ENCODE measurements at regions not wholly inside any gene's neighbourhood (a gene's known extent, or its start where the extent isn't known, plus 50 kb on each side); places are given as distances from the start of the nearest gene placed in this dataset.

DNA sequence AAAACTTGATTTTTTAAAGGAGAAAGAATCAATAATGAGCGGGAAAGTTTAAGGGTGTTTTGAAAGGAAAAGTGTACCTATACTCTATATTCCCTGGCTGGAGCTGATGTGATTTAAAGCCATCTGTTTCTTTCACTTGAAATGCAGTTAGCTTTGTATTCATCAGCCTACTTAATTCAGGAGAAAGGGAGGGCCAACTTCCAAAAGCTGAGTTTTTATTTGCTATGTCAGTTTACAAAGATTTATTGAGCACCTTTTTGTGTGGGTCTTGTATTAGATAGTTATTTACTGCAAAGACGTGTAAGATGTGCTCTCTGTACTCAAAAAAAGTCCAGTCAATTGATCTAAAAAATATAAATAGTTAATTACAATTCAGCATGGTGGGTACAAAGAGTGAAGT is 176.2 kb upstream of the GOLIM4 start:
- no peak overlapping the region for H3K27ac ChIP-seq (ENCODE audit: low read depth in 1 of 2, low read length in 1 of 2)
- ATAC-seq (ENCODE audit: insufficient read depth, low FRiP score) (no peak), DNase-seq (no peak)
- no peaks in the 10 kb centered on the region for H3K36me3 ChIP-seq (ENCODE audit: control insufficient read depth in 4 of 4, insufficient read depth in 4 of 4, low read length in 4 of 4)
- 90 to 92% methylated on average over 2 of the region's 2 CpGs for WGBS, 2 donors
- TF ChIP-seq, protein P1, sequence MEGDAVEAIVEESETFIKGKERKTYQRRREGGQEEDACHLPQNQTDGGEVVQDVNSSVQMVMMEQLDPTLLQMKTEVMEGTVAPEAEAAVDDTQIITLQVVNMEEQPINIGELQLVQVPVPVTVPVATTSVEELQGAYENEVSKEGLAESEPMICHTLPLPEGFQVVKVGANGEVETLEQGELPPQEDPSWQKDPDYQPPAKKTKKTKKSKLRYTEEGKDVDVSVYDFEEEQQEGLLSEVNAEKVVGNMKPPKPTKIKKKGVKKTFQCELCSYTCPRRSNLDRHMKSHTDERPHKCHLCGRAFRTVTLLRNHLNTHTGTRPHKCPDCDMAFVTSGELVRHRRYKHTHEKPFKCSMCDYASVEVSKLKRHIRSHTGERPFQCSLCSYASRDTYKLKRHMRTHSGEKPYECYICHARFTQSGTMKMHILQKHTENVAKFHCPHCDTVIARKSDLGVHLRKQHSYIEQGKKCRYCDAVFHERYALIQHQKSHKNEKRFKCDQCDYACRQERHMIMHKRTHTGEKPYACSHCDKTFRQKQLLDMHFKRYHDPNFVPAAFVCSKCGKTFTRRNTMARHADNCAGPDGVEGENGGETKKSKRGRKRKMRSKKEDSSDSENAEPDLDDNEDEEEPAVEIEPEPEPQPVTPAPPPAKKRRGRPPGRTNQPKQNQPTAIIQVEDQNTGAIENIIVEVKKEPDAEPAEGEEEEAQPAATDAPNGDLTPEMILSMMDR (IDR thresholded peaks at IDR 0.05; ENCODE audit: control extremely low read depth, extremely low read depth) = no peak
- H3K9me3 ChIP-seq (ENCODE audit: control insufficient read depth in 4 of 4, insufficient read depth in 3 of 4, low read length in 3 of 4) = no peaks in the 10 kb centered on the region
- no peak overlapping the region for H3K9ac ChIP-seq (ENCODE audit: insufficient read depth in 1 of 2, low read length in 2 of 2)
- H3K4me1 ChIP-seq (ENCODE audit: control insufficient read depth in 5 of 5, insufficient read depth in 5 of 5, low read length in 5 of 5) = no peaks in the 10 kb centered on the region
- H3K27me3 ChIP-seq (ENCODE audit: control insufficient read depth in 3 of 3, insufficient read depth in 3 of 3, low read length in 2 of 3) = no peaks in the 10 kb centered on the region
- no peak overlapping the region for H3K4me3 ChIP-seq

DNA sequence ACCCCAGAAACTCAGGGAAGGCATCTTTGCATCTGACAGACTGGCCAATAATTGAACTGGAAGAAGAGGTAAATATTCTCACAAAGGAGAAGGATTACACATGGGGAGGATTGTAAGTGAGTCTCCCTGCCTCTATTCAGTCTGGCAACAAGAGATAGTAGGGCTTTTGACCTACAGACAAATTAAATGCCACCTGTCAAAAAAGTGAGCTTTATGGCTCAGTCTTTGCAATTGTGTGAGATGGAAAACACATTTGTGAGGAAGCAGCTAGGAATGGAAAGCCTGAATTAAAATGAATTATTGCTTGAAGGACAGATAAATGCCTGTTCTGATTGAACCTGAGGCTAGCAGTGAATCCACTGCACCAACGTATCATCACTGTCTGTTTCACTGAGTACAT is 173.3 kb upstream of the GOLIM4 start:
- TF ChIP-seq, protein P1 (IDR thresholded peaks at IDR 0.05; ENCODE audit: control extremely low read depth, extremely low read depth) = no peak
- Histone ChIP-seq H3K9me3 (ENCODE audit: control insufficient read depth in 4 of 4, insufficient read depth in 3 of 4, low read length in 3 of 4) (no peaks in the 10 kb centered on the region), H3K36me3 (ENCODE audit: control insufficient read depth in 4 of 4, insufficient read depth in 4 of 4, low read length in 4 of 4) (no peaks in the 10 kb centered on the region), H3K4me3 (no peak overlapping the region), H3K27ac (ENCODE audit: low read depth in 1 of 2, low read length in 1 of 2) (no peak overlapping the region), H3K4me1 (ENCODE audit: control insufficient read depth in 5 of 5, insufficient read depth in 5 of 5, low read length in 5 of 5) (no peaks in the 10 kb centered on the region), H3K9ac (ENCODE audit: insufficient read depth in 1 of 2, low read length in 2 of 2) (no peak overlapping the region), H3K27me3 (ENCODE audit: control insufficient read depth in 3 of 3, insufficient read depth in 3 of 3, low read length in 2 of 3) (no peaks in the 10 kb centered on the region)
- WGBS, 2 donors = 89 to 93% methylated on average over 1 of the region's 1 CpG
- ATAC-seq (ENCODE audit: insufficient read depth, low FRiP score) (no peak), DNase-seq (no peak)

- 83 to 100% methylated on average over 1 of the region's 1 CpG for WGBS, 2 donors
- H3K4me3 ChIP-seq = no peak overlapping the region
- H3K27me3 ChIP-seq (ENCODE audit: control insufficient read depth in 3 of 3, insufficient read depth in 3 of 3, low read length in 2 of 3) = no peaks in the 10 kb centered on the region
- H3K9ac ChIP-seq (ENCODE audit: insufficient read depth in 1 of 2, low read length in 2 of 2) = no peak overlapping the region
- no peaks in the 10 kb centered on the region for H3K36me3 ChIP-seq (ENCODE audit: control insufficient read depth in 4 of 4, insufficient read depth in 4 of 4, low read length in 4 of 4)
- H3K9me3 ChIP-seq (ENCODE audit: control insufficient read depth in 4 of 4, insufficient read depth in 3 of 4, low read length in 3 of 4) = no peaks in the 10 kb centered on the region
- H3K4me1 ChIP-seq (ENCODE audit: control insufficient read depth in 5 of 5, insufficient read depth in 5 of 5, low read length in 5 of 5) = no peaks in the 10 kb centered on the region
- ATAC-seq (ENCODE audit: insufficient read depth, low FRiP score) = no peak
- no peak overlapping the region for H3K27ac ChIP-seq (ENCODE audit: low read depth in 1 of 2, low read length in 1 of 2)
- DNase-seq = no peak
- TF ChIP-seq, protein P1 (IDR thresholded peaks at IDR 0.05; ENCODE audit: control extremely low read depth, extremely low read depth) = no peak
Measured at GRCh38 chr3:168267179-168267578, 171.5 kb upstream of the GOLIM4 start.

- DNase-seq (no peak), ATAC-seq (ENCODE audit: insufficient read depth, low FRiP score) (no peak)
- Histone ChIP-seq H3K27me3 (ENCODE audit: control insufficient read depth in 3 of 3, insufficient read depth in 3 of 3, low read length in 2 of 3) (no peaks in the 10 kb centered on the region), H3K9me3 (ENCODE audit: control insufficient read depth in 4 of 4, insufficient read depth in 3 of 4, low read length in 3 of 4) (no peaks in the 10 kb centered on the region), H3K27ac (ENCODE audit: low read depth in 1 of 2, low read length in 1 of 2) (no peak overlapping the region), H3K9ac (ENCODE audit: insufficient read depth in 1 of 2, low read length in 2 of 2) (no peak overlapping the region), H3K4me3 (no peak overlapping the region), H3K36me3 (ENCODE audit: control insufficient read depth in 4 of 4, insufficient read depth in 4 of 4, low read length in 4 of 4) (no peaks in the 10 kb centered on the region), H3K4me1 (ENCODE audit: control insufficient read depth in 5 of 5, insufficient read depth in 5 of 5, low read length in 5 of 5) (no peaks in the 10 kb centered on the region)
- TF ChIP-seq, protein P1 (IDR thresholded peaks at IDR 0.05; ENCODE audit: control extremely low read depth, extremely low read depth) = no peak
- WGBS, 2 donors = 94 to 95% methylated on average over 7 of the region's 7 CpGs
Measured at GRCh38 chr3:168266335-168266734, 170.6 kb upstream of the GOLIM4 start.
